Kidney capillary endothelial cell (primary cell): ENCODE measurements at regions not wholly inside any gene's neighbourhood (a gene's known extent, or its start where the extent isn't known, plus 50 kb on each side); places are given as distances from the start of the nearest gene placed in this dataset.

ENCODE experiments used
- DNase-seq: peaks from one replicate; pipeline ENCODE4 v3.0.0-alpha.2; 2018; ENCODE audit warnings: low spot score

DNA sequence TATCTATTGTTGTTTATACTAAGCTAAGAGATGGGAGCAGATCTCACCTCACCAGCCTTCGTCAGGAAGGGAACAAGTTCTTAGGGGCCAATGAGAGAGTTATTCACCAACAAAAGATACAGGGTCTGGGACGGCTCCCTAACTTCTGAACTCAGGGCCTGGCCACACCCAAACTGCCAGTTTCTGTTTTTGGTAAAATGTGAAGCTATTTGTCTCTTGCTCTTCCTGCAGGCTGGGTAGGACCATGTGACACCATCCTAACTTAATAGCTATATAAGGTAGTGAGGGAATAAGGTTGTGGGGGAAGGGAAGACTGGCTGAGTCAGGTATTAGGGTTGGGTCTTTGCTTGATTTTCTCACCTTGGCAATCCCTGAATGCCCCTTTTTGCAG lies 480.5 kb downstream of the KDM4C start:
- DNase-seq = no peak

DNA sequence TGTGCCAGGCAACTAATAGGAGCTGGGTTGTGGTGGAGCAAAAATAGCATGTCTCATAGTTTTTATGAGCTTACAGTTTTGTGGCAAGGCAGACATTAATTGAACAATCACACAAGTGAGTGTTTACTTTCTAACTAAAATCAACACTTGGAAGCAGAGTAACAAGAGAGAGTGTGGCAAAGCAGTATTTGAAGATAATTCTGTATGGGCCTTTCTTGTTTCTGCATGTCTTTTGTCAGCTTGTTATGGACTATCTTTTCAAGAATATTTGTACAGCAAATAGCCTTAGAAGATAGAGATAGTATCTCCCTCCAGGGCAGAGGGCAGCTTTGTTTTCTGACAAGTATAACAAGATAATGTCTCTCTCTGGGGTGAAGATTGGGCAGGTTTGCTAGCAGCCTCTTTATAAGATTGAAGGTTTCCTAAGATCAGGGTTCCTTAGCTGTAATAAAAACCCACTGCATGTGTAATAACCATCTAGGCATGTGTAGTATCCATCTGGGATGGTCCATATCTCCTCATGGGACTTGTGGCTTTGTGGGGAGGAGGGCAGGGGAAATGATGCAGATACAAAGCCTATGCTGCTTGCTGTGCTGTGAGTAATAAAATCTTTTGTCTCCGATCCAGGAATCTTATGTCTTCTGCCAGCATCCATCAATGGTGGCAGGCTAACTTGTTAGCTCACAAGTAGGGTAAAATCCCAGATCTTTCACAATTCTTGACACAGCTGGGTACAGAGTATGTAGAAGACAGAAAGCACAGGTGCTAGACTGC lies 479.9 kb downstream of the KDM4C start:
- no peak for DNase-seq

DNA sequence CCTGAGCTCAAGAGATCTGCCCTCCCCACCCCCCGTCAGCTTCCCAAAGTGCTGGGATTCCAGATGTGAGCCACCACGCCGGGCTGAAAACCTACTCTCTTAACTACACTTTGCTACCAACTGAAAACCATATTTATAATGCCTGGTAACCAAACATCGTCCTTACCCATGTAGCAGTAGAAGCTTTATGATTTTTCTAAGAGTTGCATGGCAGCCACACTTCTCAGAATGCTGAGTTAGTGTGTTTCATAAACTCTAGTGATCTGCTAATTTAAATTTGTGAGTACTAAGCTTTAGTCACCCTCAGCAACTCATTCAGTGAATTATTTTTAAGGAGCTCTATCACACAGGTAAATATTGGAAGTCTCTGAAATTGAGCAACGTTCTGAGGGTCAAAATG lies 478.4 kb downstream of the KDM4C start:
- no peak for DNase-seq

DNA sequence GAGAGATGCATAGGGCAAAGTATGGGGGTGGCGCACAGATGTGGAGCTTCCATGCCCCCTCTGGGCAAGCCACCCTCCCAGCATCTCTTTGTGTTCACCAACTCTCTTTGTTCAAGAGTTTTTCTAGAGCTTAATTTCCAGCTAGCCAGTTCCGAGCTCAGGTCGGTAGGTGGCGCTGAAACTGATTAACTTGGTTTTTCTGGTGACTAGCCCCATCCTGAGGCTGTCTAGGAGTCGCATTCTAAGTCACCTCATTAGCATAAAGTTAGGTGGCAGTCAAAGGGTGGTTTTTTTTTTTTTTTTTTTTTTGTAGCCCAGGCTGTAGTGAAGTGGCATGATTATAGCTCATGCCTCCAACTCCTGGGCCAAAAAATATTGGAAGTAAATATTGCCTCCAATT lies 476.4 kb downstream of the KDM4C start:
- DNase-seq = peak; percentile 22

DNA sequence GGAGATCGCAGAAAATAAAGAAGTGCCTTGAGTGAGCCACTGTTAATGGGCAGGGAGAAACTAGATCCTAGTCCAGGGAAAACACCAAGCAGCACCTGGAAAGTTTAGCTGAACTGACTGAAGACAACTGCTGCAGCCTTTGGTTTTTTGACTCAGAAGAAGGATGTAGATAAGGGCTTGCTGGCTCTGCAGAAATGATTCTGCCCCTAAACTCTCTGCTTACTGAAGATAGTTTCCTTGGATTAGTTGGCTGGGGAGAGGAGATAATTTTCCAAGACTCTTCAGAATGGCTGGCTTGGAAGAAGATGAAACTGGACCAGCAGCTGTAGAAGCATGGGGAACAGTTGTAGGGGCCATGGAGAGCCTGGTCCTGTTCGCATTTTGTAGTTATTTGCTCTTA lies 471.8 kb downstream of the KDM4C start:
- DNase-seq = no peak

DNA sequence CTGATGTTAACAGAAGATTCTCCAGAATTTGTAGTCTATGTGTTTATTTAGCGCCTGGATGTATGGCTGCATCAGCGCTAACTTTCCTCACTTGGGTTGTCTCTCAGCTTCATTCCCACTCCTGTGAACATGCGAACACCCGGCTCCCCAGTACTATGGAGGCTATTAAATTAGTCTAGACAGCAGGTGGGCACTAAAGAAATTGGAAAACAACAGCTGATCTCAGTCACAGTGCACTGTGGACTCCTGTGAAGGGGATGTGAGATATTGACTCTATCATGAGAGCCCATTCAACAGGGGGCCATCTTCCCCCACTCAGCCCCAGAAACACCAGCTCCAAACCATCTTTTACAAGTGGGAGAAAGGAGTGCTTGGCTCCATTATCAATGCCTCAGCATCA lies 471.0 kb downstream of the KDM4C start:
- no peak for DNase-seq

DNA sequence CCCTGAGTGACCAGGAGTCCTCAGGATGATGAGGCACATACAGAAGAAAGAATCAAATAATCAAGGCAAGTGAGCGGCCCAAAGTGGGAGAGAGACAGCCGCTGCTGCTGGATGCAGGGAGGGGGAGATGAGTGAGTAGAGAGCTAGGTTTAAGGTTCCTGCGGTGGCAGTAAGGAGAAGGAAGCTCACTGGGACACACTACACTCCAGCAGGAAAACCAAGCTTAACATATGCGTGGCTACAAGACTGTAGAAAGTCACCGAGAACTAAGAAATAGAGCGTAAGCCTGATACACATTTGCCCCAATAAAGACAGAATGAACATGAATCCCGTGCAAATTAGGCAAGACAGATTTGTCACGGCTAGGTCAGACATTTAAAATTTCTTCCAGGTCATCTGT lies 470.2 kb downstream of the KDM4C start:
- DNase-seq = no peak

DNA sequence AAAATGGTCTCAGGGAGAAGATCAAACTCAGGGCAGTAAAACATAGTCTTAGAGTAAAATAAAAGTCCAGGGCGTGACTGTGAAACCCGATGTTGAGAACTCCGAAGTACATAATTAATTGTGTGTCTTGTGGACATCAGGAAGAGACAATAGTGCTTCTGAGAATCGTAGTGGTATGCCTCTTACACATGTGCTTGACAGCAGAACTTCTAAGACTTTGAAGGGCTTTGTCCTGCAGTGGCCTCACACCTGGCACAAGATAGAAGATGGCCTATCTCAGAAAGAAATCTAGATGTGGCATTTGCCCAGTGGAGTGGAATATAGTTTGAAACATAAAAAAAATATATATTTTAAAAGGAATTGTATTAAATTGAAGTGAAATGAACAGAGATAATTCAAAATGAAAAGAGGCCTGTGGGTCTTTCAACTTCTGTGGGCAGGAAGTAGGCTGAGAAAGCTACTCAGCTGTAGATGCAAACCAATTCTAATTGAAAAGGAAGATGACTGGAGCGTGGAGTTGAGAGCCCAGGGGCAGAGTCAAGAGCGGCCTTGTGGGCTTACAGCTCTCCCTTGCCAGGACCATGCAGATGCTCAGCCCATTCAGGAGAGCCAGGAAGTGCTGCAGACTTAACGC lies 468.4 kb downstream of the KDM4C start:
- DNase-seq = no peak
